PC-9 (cell line): ENCODE measurements at regions not wholly inside any gene's neighbourhood (a gene's known extent, or its start where the extent isn't known, plus 50 kb on each side); places are given as distances from the start of the nearest gene placed in this dataset.
"Not testable (repeated sequence)": the region's sequence is repeated elsewhere in the genome, so short reads cannot be mapped to it uniquely, and the experiment has no call there.

ENCODE experiments used
- BruUV-seq: library from RNA; stranded (reverse); fragments of 400-500 nt; replicated peaks from 2 replicates; lab custom pipeline; 2021; lab: Mats Ljungman, UMichigan
- CTCF ChIA-PET: fragments of 300-600 bp; sonication (Branson Sonifier 250); formaldehyde crosslinking; loops from one replicate; lab custom pipeline; 2022; ENCODE audit warnings: antibody characterized with exemption; lab: Charles Lee
- POLR2A ChIA-PET: fragments of 300-600 bp; sonication (Branson Sonifier 250); formaldehyde crosslinking; loops from one replicate; lab custom pipeline; 2022; ENCODE audit warnings: antibody characterized with exemption; ENCODE audit not compliant: unreplicated experiment; lab: Charles Lee
- DNase-seq, 2 experiments: peaks; one replicate each; pipeline versions ENCODE4 v3.0.0 to v3.0.0-alpha.2; 2015 to 2022; ENCODE audit warnings: mixed read lengths in 1 of 2
- H2AFZ ChIP-seq: fragments of 200-600 bp; sonication (generic); 2 replicates; pipeline ENCODE4 v1.8.1; 2017; ENCODE audit warnings: antibody characterized with exemption
- H3F3A ChIP-seq: fragments of 200-600 bp; sonication (generic); 2 replicates; pipeline ENCODE4 v1.8.1; 2017; ENCODE audit warnings: antibody characterized with exemption, mild to moderate bottlenecking, low read depth; ENCODE audit not compliant: insufficient read depth
- H3K27ac ChIP-seq: fragments of 200-600 bp; sonication (generic); 2 replicates; pipeline ENCODE4 v1.6.1; 2016; ENCODE audit warnings: mixed run types
- H3K27me3 ChIP-seq: fragments of 200-600 bp; sonication (generic); 2 replicates; pipeline ENCODE4 v1.6.1; 2016; ENCODE audit warnings: low read depth, mixed run types; ENCODE audit not compliant: insufficient read depth
- H3K36me3 ChIP-seq: fragments of 200-600 bp; sonication (generic); 2 replicates; pipeline ENCODE4 v1.6.1; 2016; ENCODE audit warnings: low read depth, mixed run types
- H3K4me1 ChIP-seq: fragments of 200-600 bp; sonication (generic); replicated peaks from 2 replicates; pipeline ENCODE4 v1.6.1; 2016; ENCODE audit warnings: mixed run types; ENCODE audit not compliant: insufficient read depth
- H3K4me2 ChIP-seq: fragments of 200-600 bp; sonication (generic); 2 replicates; pipeline ENCODE4 v1.6.1; 2017; ENCODE audit warnings: mixed run types
- H3K4me3 ChIP-seq: fragments of 200-600 bp; sonication (generic); 2 replicates; pipeline ENCODE4 v1.6.1; 2016; ENCODE audit warnings: mixed run types
- H3K79me2 ChIP-seq: fragments of 200-600 bp; sonication (generic); 2 replicates; pipeline ENCODE4 v1.6.1; 2017; ENCODE audit warnings: low read depth, mixed run types
- H3K9me2 ChIP-seq: fragments of 200-600 bp; sonication (generic); 2 replicates; pipeline ENCODE4 v1.8.1; 2017; ENCODE audit warnings: mild to moderate bottlenecking; ENCODE audit not compliant: insufficient read depth
- H3K9me3 ChIP-seq: fragments of 200-600 bp; sonication (generic); 2 replicates; pipeline ENCODE4 v1.8.1; 2016; ENCODE audit warnings: low read depth; ENCODE audit not compliant: insufficient read depth
- H4K20me1 ChIP-seq: fragments of 200-600 bp; sonication (generic); 2 replicates; pipeline ENCODE4 v1.8.1; 2017; ENCODE audit not compliant: insufficient read depth
- CTCF ChIP-seq: fragments of 200-600 bp; sonication (generic); conservative IDR thresholded peaks from 2 replicates; pipeline ENCODE4 v1.6.1; 2017; ENCODE audit warnings: mixed run types, antibody characterized with exemption, mild to moderate bottlenecking, moderate library complexity
- EZH2 ChIP-seq: fragments of 200-600 bp; sonication (generic); IDR thresholded peaks from 2 replicates; pipeline ENCODE4 v1.8.0; 2017; ENCODE audit warnings: antibody characterized with exemption, low read depth
- intact Hi-C: fragments of 100-400 bp; cut with micrococcal nuclease; formaldehyde crosslinking; loops from one replicate; pipeline ENCODE4 v1.10.0; 2022; ENCODE audit not compliant: unreplicated experiment

GRCh38 chr12:95371571-95371970, 102.4 kb upstream of the METAP2 start:
- H3K4me2 ChIP-seq = no peak overlapping the region
- no peaks in the 10 kb centered on the region for H3F3A ChIP-seq
- no peak overlapping the region for H3K27ac ChIP-seq
- no peaks in the 10 kb centered on the region for H3K9me2 ChIP-seq
- TF ChIP-seq CTCF = no peak
- TF ChIP-seq EZH2 = no peak
- H2AFZ ChIP-seq = no peak overlapping the region
- no peak for DNase-seq
- H4K20me1 ChIP-seq = no peaks in the 10 kb centered on the region
- no peak overlapping the region for H3K4me3 ChIP-seq
- no peaks in the 10 kb centered on the region for H3K27me3 ChIP-seq
- CTCF ChIA-PET = no interaction called here
- no peaks in the 10 kb centered on the region for H3K79me2 ChIP-seq
- no peaks in the 10 kb centered on the region for H3K9me3 ChIP-seq
- BruUV-seq = no TSS peak
- H3K4me1 ChIP-seq = no peaks in the 10 kb centered on the region
- intact Hi-C loops = no loop called here
- no peaks in the 10 kb centered on the region for H3K36me3 ChIP-seq
- POLR2A ChIA-PET = no interaction called here

GRCh38 chr12:95379481-95379880, 94.5 kb upstream of the METAP2 start:
- H3K4me1 ChIP-seq, H3K4me3 ChIP-seq: not testable (repeated sequence)

GRCh38 chr12:95380334-95380733, 93.6 kb upstream of the METAP2 start:
- CTCF ChIA-PET, intact Hi-C loops, BruUV-seq: not testable (repeated sequence)

More at GRCh38 chr12:95379481-95379880, 94.5 kb upstream of the METAP2 start:
- H4K20me1 ChIP-seq, intact Hi-C loops, BruUV-seq, H3K79me2 ChIP-seq, H3K27ac ChIP-seq, CTCF ChIA-PET, H3K27me3 ChIP-seq, DNase-seq, H3K9me2 ChIP-seq, H2AFZ ChIP-seq, H3K36me3 ChIP-seq, H3F3A ChIP-seq, H3K9me3 ChIP-seq, POLR2A ChIA-PET, H3K4me2 ChIP-seq: not testable (repeated sequence)

GRCh38 chr12:95380997-95381786, 92.8 kb upstream of the METAP2 start:
- no TSS peak for BruUV-seq
- peak in 1 of 2 experiments; percentile 38 for DNase-seq

More at GRCh38 chr12:95380334-95380733, 93.6 kb upstream of the METAP2 start:
- H3K9me2 ChIP-seq, DNase-seq, H3K36me3 ChIP-seq, H3K4me2 ChIP-seq, H3K4me1 ChIP-seq, H3K27ac ChIP-seq, H3K79me2 ChIP-seq, POLR2A ChIA-PET, H3K4me3 ChIP-seq, H4K20me1 ChIP-seq, H3K27me3 ChIP-seq, H3F3A ChIP-seq, H3K9me3 ChIP-seq, H2AFZ ChIP-seq: not testable (repeated sequence)

GRCh38 chr12:95383920-95384319, 90.0 kb upstream of the METAP2 start:
- H3K36me3 ChIP-seq, H3K9me2 ChIP-seq, DNase-seq, H3K4me3 ChIP-seq, H3K4me2 ChIP-seq, POLR2A ChIA-PET, CTCF ChIA-PET, H2AFZ ChIP-seq, H3K79me2 ChIP-seq, H3K4me1 ChIP-seq, H3F3A ChIP-seq, intact Hi-C loops, H4K20me1 ChIP-seq, H3K9me3 ChIP-seq, H3K27ac ChIP-seq, H3K27me3 ChIP-seq, BruUV-seq: not testable (repeated sequence)

More at GRCh38 chr12:95380997-95381786, 92.8 kb upstream of the METAP2 start:
- H3K4me2 ChIP-seq = 0 out of 2 replicates have a peak overlapping the region, but pooled peaks have one; percentile 15
- no peak for TF ChIP-seq EZH2
- TF ChIP-seq CTCF = no peak
- H3K27me3 ChIP-seq = no peaks in the 10 kb centered on the region
- no peaks in the 10 kb centered on the region for H3F3A ChIP-seq
- intact Hi-C loops = no loop called here
- POLR2A ChIA-PET = no interaction called here
- no peaks in the 10 kb centered on the region for H3K36me3 ChIP-seq
- H3K9me3 ChIP-seq = no peaks in the 10 kb centered on the region
- no peaks in the 10 kb centered on the region; the same call in 1 of the 2 replicates for H3K9me2 ChIP-seq
- no peaks in the 10 kb centered on the region for H3K79me2 ChIP-seq
- 0 out of 2 replicates have a peak overlapping the region, but pooled peaks have one; percentile 54 for H2AFZ ChIP-seq
- no peak overlapping the region for H3K4me3 ChIP-seq
- H3K27ac ChIP-seq = no peak overlapping the region
- H4K20me1 ChIP-seq = no peaks in the 10 kb centered on the region
- H3K4me1 ChIP-seq = peaks cover 6% of the 10 kb centered on the region; the same call in 1 of the 2 replicates
- CTCF ChIA-PET = no interaction called here
